Kidney tubule cell (primary cell): ENCODE measurements at regions not wholly inside any gene's neighbourhood (a gene's known extent, or its start where the extent isn't known, plus 50 kb on each side); places are given as distances from the start of the nearest gene placed in this dataset.

ENCODE experiments used
- DNase-seq: peaks from one replicate; pipeline ENCODE4 v3.0.0-alpha.2; 2018; ENCODE audit warnings: low spot score

DNA sequence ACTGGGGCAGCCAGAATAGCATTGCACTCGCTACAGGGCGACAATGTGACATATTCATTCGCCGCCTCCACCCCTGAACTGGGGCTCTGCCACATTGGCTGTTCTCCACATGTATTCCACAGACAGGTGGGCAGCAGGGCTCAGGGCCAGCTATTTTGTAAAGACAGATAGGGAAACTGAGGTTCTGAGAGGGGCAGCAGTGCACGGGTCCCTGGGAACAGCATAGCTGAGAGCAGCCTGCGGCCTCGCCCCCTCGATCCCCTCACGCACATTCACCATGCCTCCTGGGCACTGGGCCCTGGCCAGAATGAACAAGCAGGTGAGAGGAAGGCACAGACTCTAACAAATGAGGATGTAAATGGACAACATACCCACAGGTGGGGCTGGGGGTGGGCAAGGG is 75.0 kb upstream of the SPATA12 start:
- no peak for DNase-seq

- DNase-seq = no peak
Measured at GRCh38 chr3:56983427-56983826, 77.0 kb upstream of the SPATA12 start.

GRCh38 chr3:56981445-56982230 is 78.8 kb upstream of the SPATA12 start:
- no peak for DNase-seq

- DNase-seq = peak; percentile 97
Measured at GRCh38 chr3:56980798-56981390, 79.6 kb upstream of the SPATA12 start.

- DNase-seq = no peak
Measured at GRCh38 chr3:56980243-56980642, 80.2 kb upstream of the SPATA12 start.

DNA sequence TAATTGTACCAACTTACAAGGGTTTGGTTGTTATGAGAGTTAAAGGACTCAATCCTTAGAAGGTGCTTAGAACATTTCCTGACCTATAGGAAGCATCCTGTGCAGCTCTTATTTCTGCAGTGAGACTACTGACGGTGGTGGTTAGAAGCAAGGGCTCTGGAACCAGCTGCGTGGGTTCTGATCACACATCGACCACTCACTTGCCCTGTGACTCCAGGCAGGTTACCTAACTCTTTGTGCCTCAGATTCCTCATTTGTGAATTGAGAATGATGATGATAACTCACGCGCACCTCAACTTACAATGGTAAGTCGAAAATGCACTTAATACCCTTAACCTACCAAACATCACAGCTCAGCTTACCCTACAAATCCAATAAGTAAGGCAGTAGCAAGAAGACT is 80.7 kb upstream of the SPATA12 start:
- DNase-seq = no peak

DNA sequence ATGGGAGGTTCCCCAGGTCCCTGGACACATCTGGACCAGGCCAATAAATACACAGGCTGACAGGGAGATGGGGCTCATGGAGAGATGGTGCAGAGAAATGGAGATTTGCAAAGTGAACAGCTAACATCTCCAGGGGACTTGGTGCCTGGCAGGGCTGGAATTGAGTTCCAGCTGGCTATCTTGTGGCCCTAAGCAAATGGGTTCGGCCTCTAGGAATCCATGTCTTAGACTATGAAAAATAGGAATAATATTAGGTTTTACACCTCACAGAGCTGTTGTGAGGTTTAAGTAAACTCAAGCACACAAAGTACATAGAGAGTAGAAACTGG is 82.9 kb upstream of the SPATA12 start:
- DNase-seq = no peak

DNA sequence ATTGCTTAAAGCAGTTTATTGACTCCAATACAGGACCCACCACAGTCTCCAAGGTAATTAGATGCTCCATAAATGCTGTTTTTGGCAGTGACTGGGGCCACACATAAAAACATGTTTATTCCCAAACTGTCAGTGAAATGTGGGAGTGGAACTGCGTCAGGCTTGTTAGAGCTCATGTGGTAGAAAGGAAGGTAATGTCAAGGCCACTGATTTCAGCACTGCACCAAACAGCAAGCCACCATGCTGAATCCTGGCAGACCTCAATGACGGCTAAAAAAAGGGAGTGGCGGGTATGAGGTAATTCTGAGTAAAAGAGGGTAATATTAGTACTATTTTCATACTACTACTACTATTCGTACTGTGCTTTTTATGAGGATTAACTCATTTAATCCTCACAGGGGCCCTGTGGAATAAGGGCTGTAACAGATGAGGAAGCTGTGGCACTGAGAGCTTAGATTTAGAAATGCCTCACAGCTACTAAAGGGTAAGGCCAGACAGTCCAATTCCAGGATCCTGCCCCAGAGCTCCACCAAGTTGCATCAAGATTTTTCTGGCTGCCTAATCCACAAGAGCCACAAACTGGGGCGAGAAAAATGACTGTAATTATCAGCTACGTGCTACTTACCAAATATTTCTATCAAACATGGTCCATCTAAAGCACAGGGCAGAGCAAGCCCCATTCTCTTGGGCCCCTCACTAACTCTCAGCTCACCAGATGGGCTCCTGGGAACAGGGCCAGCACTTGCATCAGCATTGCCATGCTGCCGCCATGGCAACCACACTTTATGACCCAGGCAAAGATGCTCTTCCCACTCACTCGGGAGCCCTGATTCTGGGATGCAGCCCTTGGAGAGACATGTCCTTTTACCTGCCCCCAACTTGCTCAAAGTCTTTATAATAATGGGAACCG is 83.6 kb upstream of the SPATA12 start:
- DNase-seq = no peak

DNA sequence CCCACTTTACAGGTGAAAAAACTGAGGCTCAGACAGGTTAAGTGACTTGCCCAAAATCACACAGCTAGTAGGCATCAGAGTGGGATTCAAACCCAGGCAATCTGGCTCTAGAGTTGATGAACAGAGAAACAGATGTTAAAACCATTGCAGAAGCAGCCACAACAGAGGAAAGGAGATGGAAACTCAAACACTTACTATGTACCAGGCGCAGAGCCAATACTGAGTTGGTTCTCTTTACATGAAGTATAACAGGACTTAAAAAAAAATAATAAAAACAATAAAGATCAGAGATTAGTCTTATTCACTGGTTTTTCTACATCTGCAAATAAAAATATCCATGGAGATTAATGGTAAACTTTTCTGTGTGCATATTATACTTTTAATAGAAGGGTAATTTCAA is 84.9 kb upstream of the SPATA12 start:
- no peak for DNase-seq

DNA sequence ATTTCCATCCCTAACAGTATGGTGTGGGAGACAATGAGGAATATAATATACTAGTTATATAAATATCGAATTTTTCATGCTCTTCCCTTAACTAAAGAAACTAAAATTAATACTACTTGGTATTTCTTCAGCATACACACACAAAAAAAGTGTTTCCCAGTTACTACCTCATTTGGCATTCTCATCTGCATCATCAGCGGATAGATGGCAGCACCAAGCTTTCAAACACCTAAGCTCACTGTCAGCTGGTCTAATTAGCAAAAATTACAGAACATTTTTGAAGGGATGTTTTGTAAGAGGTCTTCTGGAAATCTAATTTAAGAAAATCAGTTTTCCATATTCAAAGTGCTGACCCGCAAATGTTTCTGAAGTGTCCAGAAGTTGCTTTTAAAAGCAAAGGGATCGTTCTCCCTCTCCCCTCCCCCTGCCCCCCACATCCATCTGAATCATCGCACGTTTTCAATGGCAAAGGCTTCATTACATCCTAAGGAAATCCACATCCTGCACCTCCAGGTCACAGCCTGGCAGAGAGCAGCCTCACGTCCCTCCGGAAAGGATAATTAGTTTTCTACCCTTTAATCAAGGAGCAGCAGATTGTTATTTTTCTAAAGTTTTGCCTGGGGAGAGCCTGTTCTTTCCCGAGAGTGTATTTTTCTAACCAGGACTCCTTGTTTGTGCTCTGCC is 86.1 kb upstream of the SPATA12 start:
- no peak for DNase-seq

GRCh38 chr3:56971816-56972215 is 88.6 kb upstream of the SPATA12 start:
- DNase-seq = no peak

DNA sequence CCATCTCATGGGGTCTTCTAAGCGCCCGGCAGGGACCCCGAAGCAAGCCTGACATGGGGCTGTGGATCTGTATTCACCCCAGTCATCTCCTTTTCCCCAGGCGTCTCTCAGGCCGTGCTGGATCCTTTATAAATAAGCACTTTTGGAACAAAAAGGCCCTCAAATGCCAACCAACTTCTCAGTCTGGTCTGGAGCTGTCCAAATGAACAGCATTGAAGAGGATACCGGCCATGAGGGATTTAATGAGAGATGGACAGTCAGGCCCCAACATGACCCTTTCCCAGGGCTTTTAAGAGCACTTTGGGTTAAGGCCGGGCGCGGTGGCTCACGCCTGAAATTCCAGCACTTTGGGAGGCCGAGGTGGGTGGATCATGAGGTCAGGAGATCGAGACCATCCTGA is 89.2 kb upstream of the SPATA12 start:
- no peak for DNase-seq

DNA sequence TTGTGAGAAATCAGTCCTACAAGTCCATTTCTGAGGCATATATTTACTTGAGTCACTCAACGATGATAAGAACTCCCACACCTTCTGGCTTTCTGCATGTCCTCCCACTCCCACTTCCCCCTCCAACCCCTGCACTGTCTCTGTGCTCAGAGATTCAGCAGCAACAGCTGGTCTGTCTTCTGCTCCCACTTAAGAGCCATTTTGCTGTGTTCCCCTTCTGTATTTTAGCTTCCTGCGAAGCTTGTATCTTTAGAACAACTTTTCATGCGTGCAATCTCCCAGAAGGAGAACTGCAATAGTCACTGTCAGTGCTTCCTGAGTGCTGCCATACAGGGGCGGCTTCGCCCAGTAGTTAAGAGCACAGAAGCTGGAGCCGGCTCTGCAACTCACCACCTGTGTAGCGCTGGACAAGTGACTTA is 90.0 kb upstream of the SPATA12 start:
- no peak for DNase-seq

GRCh38 chr3:56969851-56970250 is 90.6 kb upstream of the SPATA12 start:
- DNase-seq = no peak

DNA sequence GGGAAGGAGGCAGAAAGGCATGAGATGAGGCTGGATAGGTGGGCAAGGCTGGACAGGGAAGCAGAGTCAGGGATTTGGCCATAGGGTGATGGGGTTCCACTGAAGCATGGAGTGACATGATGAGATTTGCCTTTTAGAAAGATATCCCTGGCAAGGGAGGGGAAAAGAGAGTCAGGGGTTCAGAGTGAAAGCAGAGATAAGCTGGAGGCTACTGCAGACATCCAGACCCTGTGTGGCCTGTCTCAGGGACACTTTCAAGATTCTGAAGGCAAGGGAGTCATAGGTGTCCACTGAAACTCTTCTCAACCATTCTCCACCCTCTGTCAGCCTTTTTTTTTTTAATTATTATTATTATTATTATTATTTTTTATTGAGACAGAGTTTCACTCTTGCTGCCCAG is 94.0 kb upstream of the SPATA12 start:
- no peak for DNase-seq

GRCh38 chr3:56966104-56966503 is 94.4 kb upstream of the SPATA12 start:
- DNase-seq = no peak

- DNase-seq = no peak
Measured at GRCh38 chr3:56962922-56963321, 97.5 kb upstream of the SPATA12 start.

DNA sequence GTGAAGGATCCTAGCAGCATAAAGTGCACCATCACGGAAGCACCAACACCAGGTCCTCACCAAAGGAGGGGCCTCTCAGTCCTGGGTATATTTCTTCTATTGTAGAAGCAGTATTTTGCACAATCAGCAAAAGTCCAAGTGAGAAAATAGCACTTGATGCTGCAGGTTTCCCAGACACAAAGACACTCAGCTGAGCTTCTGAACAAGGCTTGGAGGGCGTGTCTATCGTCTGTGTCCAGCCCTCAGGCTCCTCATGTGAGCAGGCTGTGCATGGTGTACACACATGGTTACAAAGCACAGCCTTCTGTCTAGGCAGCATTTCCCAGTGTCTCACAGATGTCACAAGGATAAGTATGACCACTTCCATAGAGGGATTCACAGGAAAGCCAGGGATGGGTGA is 98.3 kb upstream of the SPATA12 start:
- no peak for DNase-seq

DNA sequence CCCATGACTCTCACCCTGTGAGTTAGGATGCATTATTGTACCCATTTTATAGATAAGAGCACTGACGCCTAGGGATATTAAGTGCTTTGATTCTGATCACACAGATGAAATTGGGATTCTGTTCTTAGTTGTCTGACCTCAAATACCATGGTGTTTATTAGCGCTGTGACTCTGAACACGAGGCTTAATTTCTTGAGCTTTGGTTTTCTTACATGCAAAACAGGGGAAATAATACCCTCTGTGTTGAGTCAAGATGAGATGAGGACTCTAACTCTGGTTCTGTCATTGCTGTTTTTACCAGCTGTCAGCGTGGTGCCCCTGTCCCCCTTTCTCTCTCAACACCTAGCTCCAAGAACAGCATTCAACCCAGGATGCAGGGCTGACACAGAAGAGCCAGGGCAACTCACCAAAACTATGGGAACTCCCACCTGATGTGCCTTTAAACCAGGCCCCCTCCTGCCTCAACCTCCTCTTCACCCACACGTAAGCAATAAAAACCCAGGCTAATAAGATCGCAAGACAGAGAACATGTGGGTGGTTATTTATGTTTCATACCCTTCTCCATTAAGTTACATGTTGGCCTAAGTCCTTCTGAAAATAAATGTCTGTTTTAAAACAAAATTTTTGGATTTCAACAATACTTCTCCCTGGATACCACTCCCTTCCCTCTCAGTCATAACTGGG is 100.1 kb upstream of the SPATA12 start:
- no peak for DNase-seq

DNA sequence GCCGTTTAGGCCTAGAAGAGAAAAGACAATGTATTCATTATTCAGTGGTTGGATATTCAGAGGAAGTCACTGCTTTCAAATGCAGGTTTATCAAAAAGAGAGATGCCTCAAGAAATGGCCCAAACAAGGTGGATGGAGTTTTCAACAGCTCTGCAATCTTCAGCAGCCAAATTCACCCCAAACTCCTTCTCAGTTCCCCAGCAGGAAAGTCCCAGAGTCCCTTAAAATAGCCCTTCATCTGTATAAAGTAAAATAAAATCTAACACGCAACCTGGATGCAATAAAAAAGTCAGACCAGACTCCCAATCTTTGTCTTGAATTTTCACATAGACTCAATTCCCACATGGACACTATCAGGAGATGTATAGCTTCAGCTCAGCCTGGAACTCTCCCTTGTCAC is 101.6 kb upstream of the SPATA12 start:
- DNase-seq = no peak

- no peak for DNase-seq
Measured at GRCh38 chr3:56957522-56957921, 102.9 kb upstream of the SPATA12 start.

- no peak for DNase-seq
Measured at GRCh38 chr3:56956906-56957305, 103.6 kb upstream of the SPATA12 start.
